Stimulated activated CD8-positive, alpha-beta memory T cell treated with anti-CD3 and anti-CD28 coated beads, Interleukin-2, amount 100 ng/mL, for 48 hours (primary cell): ENCODE measurements at regions not wholly inside any gene's neighbourhood (a gene's known extent, or its start where the extent isn't known, plus 50 kb on each side); places are given as distances from the start of the nearest gene placed in this dataset.
"Not testable (repeated sequence)": the region's sequence is repeated elsewhere in the genome, so short reads cannot be mapped to it uniquely, and the experiment has no call there.

Experiments used
- DNase-seq, 2 donors: peaks; one replicate each; pipeline ENCODE4 v3.0.0-alpha.2; 2020; ENCODE audit warnings: low read depth in 2 of 2

- not testable (repeated sequence) for DNase-seq
Observed at GRCh38 chrX:108843039-108843438, 106.7 kb upstream of the IRS4 start.

- no peak for DNase-seq
Observed at GRCh38 chrX:108833993-108834392, 97.6 kb upstream of the IRS4 start.

- no peak for DNase-seq
Observed at GRCh38 chrX:108811891-108812290, 75.5 kb upstream of the IRS4 start.

GRCh38 chrX:108795240-108795639, 58.9 kb upstream of the IRS4 start:
- DNase-seq: no peak
